ENCODE measurements at regions not wholly inside any gene's neighbourhood (a gene's known extent, or its start where the extent isn't known, plus 50 kb on each side); places are given as distances from the start of the nearest gene placed in this dataset.

- in situ Hi-C loops (cut with HindIII; ENCODE audit: low pct_ligation_motif_present, low pct_unique_long_range_greater_than_20kb, low sequenced_read_pairs), result no loop called here
- no peak for DNase-seq
These were observed 1631.2 kb upstream of the ACVR2A start for GRCh38 chr2:146213674-146214073.

DNA sequence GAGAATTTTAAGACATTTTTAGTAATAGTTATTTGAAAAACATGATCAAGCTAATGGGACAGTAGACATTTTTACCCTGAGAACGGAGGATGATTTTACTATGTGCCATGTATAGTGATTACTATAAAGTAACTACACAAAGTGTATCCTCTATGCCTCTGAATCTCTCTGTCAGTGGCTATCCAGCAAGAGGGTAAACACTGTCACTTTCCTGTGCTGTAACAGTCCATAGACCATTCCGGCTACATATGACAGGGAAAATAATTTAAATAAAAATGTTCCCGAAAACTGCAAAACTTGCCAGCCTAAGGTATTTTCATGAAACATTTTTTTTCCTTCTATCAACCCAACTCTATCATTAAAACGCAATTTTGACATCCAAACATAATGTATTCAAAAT, 1632.2 kb upstream of the ACVR2A start:
- in situ Hi-C loops (cut with HindIII; ENCODE audit: low pct_ligation_motif_present, low pct_unique_long_range_greater_than_20kb, low sequenced_read_pairs), result no loop called here
- no peak for DNase-seq

- in situ Hi-C loops (cut with HindIII; ENCODE audit: low pct_ligation_motif_present, low pct_unique_long_range_greater_than_20kb, low sequenced_read_pairs), result no loop called here
- DNase-seq, result no peak
These were observed 1635.0 kb upstream of the ACVR2A start for GRCh38 chr2:146209842-146210275.

DNA sequence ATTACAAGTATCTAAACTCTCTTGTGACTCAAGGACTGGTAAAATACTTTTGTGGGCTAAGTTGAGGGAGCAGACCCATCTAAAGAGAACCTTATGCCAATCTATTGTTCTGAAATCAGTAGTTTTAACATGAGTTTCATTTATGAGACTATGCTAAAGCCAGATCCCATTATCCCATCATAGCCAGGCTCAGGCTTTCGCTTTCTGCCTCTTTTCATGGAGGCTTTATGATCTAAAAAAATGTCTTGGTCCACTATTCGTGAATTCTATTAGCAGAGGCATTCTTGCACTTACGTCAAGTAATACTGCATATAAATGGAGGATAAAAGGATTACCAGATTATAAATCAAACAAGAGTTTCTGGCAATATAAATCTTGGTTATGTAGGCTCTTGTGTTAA, 1636.9 kb upstream of the ACVR2A start:
- no peak for DNase-seq
- in situ Hi-C loops (cut with HindIII; ENCODE audit: low pct_ligation_motif_present, low pct_unique_long_range_greater_than_20kb, low sequenced_read_pairs), result no loop called here

- DNase-seq, result no peak
- in situ Hi-C loops (cut with HindIII; ENCODE audit: low pct_ligation_motif_present, low pct_unique_long_range_greater_than_20kb, low sequenced_read_pairs), result no loop called here
These were observed 1637.4 kb upstream of the ACVR2A start for GRCh38 chr2:146207417-146207816.

DNA sequence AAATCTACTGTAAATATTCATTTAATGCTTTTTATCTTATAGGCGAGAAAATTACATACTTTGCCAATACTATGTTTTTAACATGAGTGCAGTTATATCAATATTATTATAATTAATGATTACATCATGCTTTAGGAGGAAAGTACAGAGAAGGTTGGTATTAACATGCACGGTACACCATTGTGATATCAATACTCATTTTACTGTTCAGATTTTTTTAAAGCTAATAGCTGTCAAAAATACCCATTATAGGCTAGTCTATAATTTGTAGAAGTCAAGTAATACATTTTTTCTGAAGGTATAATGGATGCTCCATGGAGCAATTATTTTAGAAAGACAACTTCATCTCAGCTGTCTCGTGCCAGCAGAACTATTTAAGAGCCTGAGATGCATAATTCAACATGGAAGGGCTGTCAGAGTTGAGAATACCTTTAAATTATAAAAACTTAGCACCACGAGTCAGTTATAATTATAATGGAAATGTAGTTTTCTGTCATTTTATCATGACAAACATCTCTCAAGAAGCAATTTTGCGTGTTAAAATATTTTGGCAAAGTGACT, 1641.7 kb upstream of the ACVR2A start:
- DNase-seq, result no peak
- in situ Hi-C loops (cut with HindIII; ENCODE audit: low pct_ligation_motif_present, low pct_unique_long_range_greater_than_20kb, low sequenced_read_pairs), result no loop called here

- no peak for DNase-seq
- in situ Hi-C loops (cut with HindIII; ENCODE audit: low pct_ligation_motif_present, low pct_unique_long_range_greater_than_20kb, low sequenced_read_pairs), result no loop called here
These were observed 1651.2 kb upstream of the ACVR2A start for GRCh38 chr2:146193619-146194018.

DNA sequence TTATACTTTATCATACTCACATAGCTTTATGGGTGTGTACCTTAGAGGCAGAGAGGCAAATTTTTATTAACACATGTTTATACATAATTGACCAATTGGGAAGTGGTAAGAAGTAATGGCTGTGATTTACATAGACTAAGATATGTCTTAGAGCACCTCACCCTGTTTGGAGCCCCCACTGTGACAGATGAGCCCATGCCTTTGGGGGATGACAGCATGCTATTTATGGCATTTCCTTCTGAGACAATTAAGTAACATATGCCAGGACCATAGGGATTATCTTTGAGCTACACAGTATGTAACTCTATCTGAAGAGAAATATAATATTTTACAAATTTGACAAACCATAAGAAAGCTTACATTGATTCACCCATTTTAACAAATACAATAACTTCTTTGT, 1655.3 kb upstream of the ACVR2A start:
- no peak for DNase-seq
- in situ Hi-C loops (cut with HindIII; ENCODE audit: low pct_ligation_motif_present, low pct_unique_long_range_greater_than_20kb, low sequenced_read_pairs), result no loop called here

DNA sequence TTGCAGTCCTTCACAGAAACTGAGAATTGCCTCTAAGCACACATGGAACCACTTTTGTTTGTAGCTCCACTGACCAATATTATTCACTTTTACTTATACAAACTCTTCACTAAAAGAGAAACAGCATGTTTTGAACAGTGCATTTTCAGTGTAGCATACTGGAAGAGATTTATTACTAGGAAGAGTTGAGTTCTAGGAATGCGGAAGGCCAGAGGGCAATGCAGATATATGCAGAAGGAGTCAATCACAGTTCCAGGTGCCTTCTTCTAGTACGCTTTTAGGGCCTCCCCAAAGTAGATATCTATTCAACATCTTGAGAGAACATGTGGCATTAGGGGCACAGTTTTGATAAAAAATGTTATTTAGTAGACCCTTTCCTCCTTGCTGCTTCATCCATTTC, 1654.0 kb upstream of the ZEB2 start:
- DNase-seq, result no peak
- in situ Hi-C loops (cut with HindIII; ENCODE audit: low pct_ligation_motif_present, low pct_unique_long_range_greater_than_20kb, low sequenced_read_pairs), result no loop called here

GRCh38 chr2:146161256-146161882, 1641.5 kb upstream of the ZEB2 start:
- in situ Hi-C loops (cut with HindIII; ENCODE audit: low pct_ligation_motif_present, low pct_unique_long_range_greater_than_20kb, low sequenced_read_pairs), result no loop called here
- no peak for DNase-seq

GRCh38 chr2:146158072-146158674, 1638.3 kb upstream of the ZEB2 start:
- in situ Hi-C loops (cut with HindIII; ENCODE audit: low pct_ligation_motif_present, low pct_unique_long_range_greater_than_20kb, low sequenced_read_pairs), result no loop called here
- no peak for DNase-seq

- in situ Hi-C loops (cut with HindIII; ENCODE audit: low pct_ligation_motif_present, low pct_unique_long_range_greater_than_20kb, low sequenced_read_pairs), result no loop called here
- no peak for DNase-seq
These were observed 1627.6 kb upstream of the ZEB2 start for GRCh38 chr2:146147448-146148012.

DNA sequence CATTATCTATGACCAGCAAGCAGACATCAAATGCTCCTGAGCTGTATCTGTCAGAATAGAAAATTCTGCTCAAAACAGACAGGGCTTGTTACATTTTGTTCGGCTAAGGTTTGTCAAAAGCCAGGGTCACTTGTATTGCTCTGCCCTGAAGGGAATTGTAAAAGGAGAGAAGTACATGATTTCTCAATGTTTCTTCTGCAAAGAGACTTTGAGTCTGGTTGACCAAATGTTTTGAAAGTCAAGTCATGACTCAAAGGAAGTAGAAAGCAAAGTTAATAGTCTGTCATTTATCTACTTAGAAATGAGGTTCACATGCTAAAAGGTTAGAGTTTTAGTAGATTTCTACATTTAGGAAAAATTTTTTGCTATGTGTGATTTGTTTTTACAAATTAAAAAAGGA, 1624.1 kb upstream of the ZEB2 start:
- DNase-seq, result no peak
- in situ Hi-C loops (cut with HindIII; ENCODE audit: low pct_ligation_motif_present, low pct_unique_long_range_greater_than_20kb, low sequenced_read_pairs), result no loop called here

- no peak for DNase-seq
- in situ Hi-C loops (cut with HindIII; ENCODE audit: low pct_ligation_motif_present, low pct_unique_long_range_greater_than_20kb, low sequenced_read_pairs), result no loop called here
These were observed 1618.9 kb upstream of the ZEB2 start for GRCh38 chr2:146138820-146139219.

DNA sequence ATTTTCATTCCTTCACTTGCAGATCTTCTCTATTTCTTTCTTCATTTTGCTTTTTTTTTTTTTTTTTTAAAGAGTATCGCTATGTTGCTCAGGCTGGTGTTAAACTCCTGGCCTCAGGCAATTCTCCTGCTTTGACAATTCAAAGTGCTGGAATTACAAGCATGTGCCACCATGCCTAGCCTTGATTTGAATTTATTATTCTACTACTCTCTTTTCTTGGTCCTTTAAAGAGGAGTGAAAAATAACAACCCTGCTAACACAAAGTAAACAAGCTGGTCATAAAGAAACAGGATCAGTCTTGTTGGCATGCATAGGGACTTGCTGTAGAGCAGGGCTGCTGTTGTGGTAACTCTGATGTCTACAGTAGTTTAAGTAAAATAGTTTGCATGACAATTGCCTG, 1615.3 kb upstream of the ZEB2 start:
- DNase-seq, result no peak
- in situ Hi-C loops (cut with HindIII; ENCODE audit: low pct_ligation_motif_present, low pct_unique_long_range_greater_than_20kb, low sequenced_read_pairs), result no loop called here

- DNase-seq, result no peak
- in situ Hi-C loops (cut with HindIII; ENCODE audit: low pct_ligation_motif_present, low pct_unique_long_range_greater_than_20kb, low sequenced_read_pairs), result no loop called here
These were observed 1611.9 kb upstream of the ZEB2 start for GRCh38 chr2:146131785-146132184.

GRCh38 chr2:146131048-146131447, 1611.1 kb upstream of the ZEB2 start:
- DNase-seq, result no peak

GRCh38 chr2:146130290-146130689, 1610.4 kb upstream of the ZEB2 start:
- no peak for DNase-seq
- in situ Hi-C loops (cut with HindIII; ENCODE audit: low pct_ligation_motif_present, low pct_unique_long_range_greater_than_20kb, low sequenced_read_pairs), result no loop called here

More at GRCh38 chr2:146131048-146131447, 1611.1 kb upstream of the ZEB2 start:
- in situ Hi-C loops (cut with HindIII; ENCODE audit: low pct_ligation_motif_present, low pct_unique_long_range_greater_than_20kb, low sequenced_read_pairs), result no loop called here

- peak; percentile 0 for DNase-seq
- in situ Hi-C loops (cut with HindIII; ENCODE audit: low pct_ligation_motif_present, low pct_unique_long_range_greater_than_20kb, low sequenced_read_pairs), result no loop called here
These were observed 1609.3 kb upstream of the ZEB2 start for GRCh38 chr2:146129231-146129630.

DNA sequence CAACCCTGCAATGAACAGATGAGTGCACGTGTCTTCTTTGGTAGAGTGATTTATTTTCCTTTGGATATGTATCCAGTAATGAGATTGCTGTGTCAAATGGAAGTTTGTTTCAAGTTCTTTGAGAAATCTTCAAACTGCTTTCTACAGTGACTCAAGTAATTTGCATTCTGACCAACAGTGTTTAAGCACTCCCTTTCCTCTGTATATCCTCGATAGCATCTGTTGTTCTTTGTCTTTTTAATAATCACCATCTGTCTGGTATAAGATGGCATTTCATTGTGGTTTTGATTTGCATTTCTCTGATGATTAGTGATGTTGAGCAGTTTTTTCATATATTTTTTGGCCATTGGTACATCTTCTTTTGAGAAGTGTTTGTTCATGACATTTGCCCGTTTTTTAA, 1608.3 kb upstream of the ZEB2 start:
- DNase-seq, result peak; percentile 0
- in situ Hi-C loops (cut with HindIII; ENCODE audit: low pct_ligation_motif_present, low pct_unique_long_range_greater_than_20kb, low sequenced_read_pairs), result no loop called here
